K562 (cell line): ENCODE measurements at regions not wholly inside any gene's neighbourhood (a gene's known extent, or its start where the extent isn't known, plus 50 kb on each side); places are given as distances from the start of the nearest gene placed in this dataset.

ENCODE experiments used
- ATAC-seq: fragments of 200-7000 bp; cut with Tn5 transposase; 3 replicates; pipeline ENCODE4 v1.9.1; 2020; ENCODE audit warnings: moderate library complexity
- BruUV-seq: library from RNA; stranded (reverse); fragments of 400-500 nt; replicated peaks from 2 replicates; lab custom pipeline; 2021; lab: Mats Ljungman, UMichigan
- CTCF ChIA-PET: fragments of 300-600 bp; formaldehyde crosslinking; extraction: SDS; loops from one replicate; lab custom pipeline; 2021; ENCODE audit warnings: low intra/inter-chr PET ratio; lab: Yijun Ruan, JAX
- POLR2A ChIA-PET: fragments of 300-600, 350-650 bp; sonication (Branson Sonifier 250); formaldehyde crosslinking; extraction: SDS; loops from one replicate; lab custom pipeline; 2021; ENCODE audit warnings: antibody characterized with exemption, inconsistent platforms; lab: Yijun Ruan, JAX
- DNase-seq, 4 experiments: peaks; one replicate each; pipeline versions ENCODE4 v3.0.0 to v3.0.0-alpha.2; 2011 to 2018; ENCODE audit warnings: low spot score in 3 of 4, mixed read lengths in 3 of 4; ENCODE audit errors: extremely low read depth in 1 of 4
- FAIRE-seq: peaks from 2 replicates; lab custom pipeline; 2011; peaks lifted over from hg19 to GRCh38; lab: Jason Lieb, UNC
- H2AFZ ChIP-seq: 2 replicates; pipeline ENCODE4 v1.6.0; 2011; ENCODE audit warnings: low read depth, low read length, control low read depth, inconsistent platforms
- H3K27ac ChIP-seq: fragments of 200-600 bp; 3 replicates; pipeline ENCODE4 v1.8.0; 2011; ENCODE audit warnings: low read depth, mild to moderate bottlenecking, control low read depth, inconsistent platforms, low read length, moderate library complexity, mixed read lengths; ENCODE audit errors: extremely low read depth
- H3K27me3 ChIP-seq, 2 experiments: fragments of 300-600 bp in 1 of 2; 2 replicates in 1 of 2; 3 replicates in 1 of 2; pipeline versions ENCODE4 v1.6.0 to v1.8.0; 2011; ENCODE audit warnings: inconsistent platforms in 2 of 2, low read length in 2 of 2, mild to moderate bottlenecking in 1 of 2, mixed read lengths in 1 of 2, moderate library complexity in 1 of 2; ENCODE audit not compliant: control insufficient read depth in 2 of 2, insufficient read depth in 2 of 2
- H3K36me3 ChIP-seq: fragments of 300-600 bp; 3 replicates; pipeline ENCODE4 v1.8.0; 2011; ENCODE audit warnings: mild to moderate bottlenecking, low read length, inconsistent platforms; ENCODE audit not compliant: control insufficient read depth, insufficient read depth
- H3K4me1 ChIP-seq, 2 experiments: fragments of 200-600 bp in 1 of 2; replicated peaks in 1 of 2; 2 replicates in 1 of 2; 3 replicates in 1 of 2; pipeline versions ENCODE4 v1.5.1 to v1.8.0; 2011; ENCODE audit warnings: inconsistent platforms in 2 of 2, low read length in 2 of 2, mild to moderate bottlenecking in 1 of 2, mixed read lengths in 1 of 2, moderate library complexity in 1 of 2; ENCODE audit not compliant: control insufficient read depth in 2 of 2, insufficient read depth in 2 of 2
- H3K4me2 ChIP-seq: 2 replicates; pipeline ENCODE4 v1.6.1; 2011; ENCODE audit warnings: low read length, control low read depth, inconsistent platforms, mixed read lengths; ENCODE audit not compliant: insufficient read depth
- H3K4me3 ChIP-seq: fragments of 200-600 bp; sonication (generic), shearing (Covaris generic); 2 replicates; pipeline ENCODE4 v1.5.1; 2016; ENCODE audit warnings: control low read depth, inconsistent platforms
- H3K79me2 ChIP-seq: fragments of 200-600 bp; 3 replicates; pipeline ENCODE4 v1.8.0; 2011; ENCODE audit warnings: low read length, inconsistent platforms; ENCODE audit not compliant: control insufficient read depth, insufficient read depth
- H3K9ac ChIP-seq, 2 experiments: 2 replicates each; pipeline versions ENCODE4 v1.6.0 to v1.6.1; 2011; ENCODE audit warnings: low read depth in 2 of 2, low read length in 2 of 2, control low read depth in 1 of 2, inconsistent platforms in 1 of 2, mild to moderate bottlenecking in 1 of 2, mixed read lengths in 1 of 2; ENCODE audit not compliant: insufficient read depth in 1 of 2
- H3K9me1 ChIP-seq: one replicate; pipeline ENCODE4 v1.6.0; 2011; ENCODE audit warnings: inconsistent platforms, mild to moderate bottlenecking, low read length, moderate library complexity; ENCODE audit not compliant: control insufficient read depth, insufficient read depth
- H3K9me3 ChIP-seq: replicated peaks from 2 replicates; pipeline ENCODE4 v1.5.1; 2011; ENCODE audit warnings: low read depth, low read length, inconsistent platforms; ENCODE audit not compliant: control insufficient read depth, insufficient read depth
- H4K20me1 ChIP-seq: replicated peaks from 2 replicates; pipeline ENCODE4 v1.6.1; 2011; ENCODE audit warnings: low read length, inconsistent platforms, mixed read lengths; ENCODE audit not compliant: control insufficient read depth, insufficient read depth
- BDP1 ChIP-seq: IDR thresholded peaks from 3 replicates; pipeline ENCODE4 v1.6.1; 2011; ENCODE audit not compliant: insufficient read length, insufficient read depth
- GATA2 ChIP-seq: sonication (generic); formaldehyde crosslinking; IDR thresholded peaks from 2 replicates; pipeline ENCODE4 v1.4.0; 2020; ENCODE audit warnings: mild to moderate bottlenecking, missing genetic modification reagents
- HCFC1 ChIP-seq: IDR thresholded peaks from 2 replicates; pipeline ENCODE4 v1.6.1; 2012; ENCODE audit warnings: low read depth, low read length, improper control_type of control experiment
- JUND ChIP-seq, 2 experiments: IDR thresholded peaks; 2 replicates in 1 of 2; 3 replicates in 1 of 2; pipeline ENCODE4 v1.6.1; 2011; ENCODE audit warnings: borderline replicate concordance in 2 of 2, low read depth in 2 of 2, low read length in 2 of 2, improper control_type of control experiment in 1 of 2, missing biosample characterization in 1 of 2, missing genetic modification characterization in 1 of 2, missing genetic modification reagents in 1 of 2
- NR2F6 ChIP-seq: fragments of 450-650 bp; formaldehyde crosslinking; IDR thresholded peaks from 2 replicates; pipeline ENCODE4 v1.4.0; 2020; ENCODE audit warnings: mild to moderate bottlenecking
- PURB ChIP-seq: sonication (generic); formaldehyde crosslinking; IDR thresholded peaks from 2 replicates; pipeline ENCODE4 v1.9.0; 2021; ENCODE audit warnings: low read depth, mild to moderate bottlenecking, missing genetic modification reagents
- RBM25 ChIP-seq: fragments of 200-400 bp; formaldehyde crosslinking; IDR thresholded peaks from 2 replicates; pipeline ENCODE4 v1.6.1; 2018; ENCODE audit warnings: low read length, low read depth, moderate library complexity; ENCODE audit not compliant: severe bottlenecking
- TAL1 ChIP-seq: fragments of 450-650 bp; IDR thresholded peaks from 2 replicates; pipeline ENCODE4 v1.6.1; 2016; ENCODE audit warnings: mild to moderate bottlenecking
- USF1 ChIP-seq: sonication (generic); formaldehyde crosslinking; IDR thresholded peaks from 2 replicates; pipeline ENCODE4 v1.9.0; 2022; ENCODE audit warnings: mild to moderate bottlenecking, missing genetic modification reagents
- ZNF121 ChIP-seq: sonication (generic); formaldehyde crosslinking; conservative IDR thresholded peaks from 2 replicates; pipeline ENCODE4 v1.8.0; 2022; ENCODE audit warnings: missing genetic modification reagents
- WGBS: fragments of 100-300 bp; shearing (Covaris generic); methylation state at CpG from one replicate; pipeline ENCODE4 v1.1.6; 2016; ENCODE audit warnings: low coverage, mixed read lengths; ENCODE audit not compliant: insufficient coverage; ENCODE audit errors: missing lambda C conversion rate; 5-methylcytosine and 5-hydroxymethylcytosine counted together
- in situ Hi-C: fragments of 300-500 bp; cut with MboI; formaldehyde crosslinking; loops from 4 replicates; pipeline ENCODE4 v1.15.0; 2018; ENCODE audit warnings: inconsistent platforms, mixed read lengths
- intact Hi-C: fragments of 100-400 bp; cut with micrococcal nuclease; formaldehyde crosslinking; loops from 2 replicates; pipeline ENCODE4 v1.14.2; 2022
- TF ChIP-seq, protein P1 (sequence below): fragments of 250-450 bp; sonication (Bioruptor Pico); IDR thresholded peaks from 2 replicates; pipeline ENCODE4 v1.5.0; 2020; ENCODE audit warnings: mild to moderate bottlenecking, borderline replicate concordance

GRCh38 chr7:12862146-12862545 lies 174.7 kb downstream of the ARL4A start:
- 41% methylated on average over 4 of the region's 4 CpGs for WGBS
- in situ Hi-C loops, result no loop called here
- H3K36me3 ChIP-seq, result no peaks in the 10 kb centered on the region
- H4K20me1 ChIP-seq, result no peaks in the 10 kb centered on the region
- TF ChIP-seq BDP1 (no peak), RBM25 (peak; percentile 51), ZNF121 (CRISPR knock-in tag) (peak; percentile 89)
- no peak overlapping the region for H3K4me2 ChIP-seq
- no peaks in the 10 kb centered on the region for H3K9me1 ChIP-seq
- peaks cover 0 to 7% of the 10 kb centered on the region in 2 experiments; a peak in 2 of 5 replicates for H3K4me1 ChIP-seq
- H2AFZ ChIP-seq, result no peak overlapping the region
- no peak overlapping the region for H3K27ac ChIP-seq
- no peak overlapping the region for H3K9ac ChIP-seq
- DNase-seq, result no peak
- no peaks in the 10 kb centered on the region for H3K79me2 ChIP-seq
- POLR2A ChIA-PET, result no interaction called here
- no peak overlapping the region for H3K4me3 ChIP-seq
- intact Hi-C loops, result no loop called here
- CTCF ChIA-PET, result no interaction called here
- ATAC-seq, result no peak
- FAIRE-seq, result no peak
- no peaks in the 10 kb centered on the region for H3K27me3 ChIP-seq
- BruUV-seq, result no TSS peak
- H3K9me3 ChIP-seq, result no peaks in the 10 kb centered on the region

DNA sequence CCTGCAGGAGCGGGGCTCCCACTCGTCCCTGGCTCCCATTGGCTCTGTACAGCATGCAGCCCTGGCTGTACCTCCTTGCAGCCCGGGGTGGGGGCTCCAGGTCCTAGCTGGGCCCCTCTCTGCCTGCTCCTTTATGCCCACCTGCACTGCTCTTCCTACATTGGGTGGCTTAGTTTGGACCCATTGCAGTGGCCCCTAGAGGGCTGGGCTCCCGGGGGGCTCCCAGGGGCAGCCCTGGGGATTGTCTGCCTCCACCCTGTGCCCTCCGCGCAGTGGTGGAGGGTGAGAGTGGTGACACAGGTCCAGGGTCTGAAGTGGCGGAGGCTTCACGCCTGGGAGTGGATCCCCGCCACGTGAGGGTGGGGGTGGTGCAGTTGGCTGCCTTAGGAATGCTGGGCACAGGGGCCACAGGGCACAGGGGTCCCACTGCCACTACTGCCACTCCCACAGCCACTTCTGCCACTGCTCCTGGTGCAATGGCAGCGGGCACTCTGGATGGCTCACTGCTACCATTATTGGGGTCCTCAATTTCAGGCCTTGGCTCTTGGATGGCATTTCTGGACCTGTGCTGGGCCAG lies 177.1 kb downstream of the ARL4A start:
- no peaks in the 10 kb centered on the region for H3K36me3 ChIP-seq
- H3K27me3 ChIP-seq, result no peaks in the 10 kb centered on the region
- no peak overlapping the region for H3K4me3 ChIP-seq
- no peaks in the 10 kb centered on the region for H3K79me2 ChIP-seq
- 75% methylated on average over 8 of the region's 11 CpGs for WGBS
- no TSS peak for BruUV-seq
- no peak overlapping the region for H3K4me2 ChIP-seq
- no peaks in the 10 kb centered on the region for H3K9me3 ChIP-seq
- intact Hi-C loops (no loop called here), in situ Hi-C loops (no loop called here)
- H3K9ac ChIP-seq, result no peak overlapping the region; a peak in 1 of 4 replicates
- peaks cover 0 to 7% of the 10 kb centered on the region in 2 experiments; a peak in 2 of 5 replicates for H3K4me1 ChIP-seq
- no peak overlapping the region for H2AFZ ChIP-seq
- ChIA-PET CTCF (no interaction called here), POLR2A (no interaction called here)
- no peaks in the 10 kb centered on the region for H4K20me1 ChIP-seq
- ATAC-seq (no peak), FAIRE-seq (no peak), DNase-seq (no peak)
- no peaks in the 10 kb centered on the region for H3K9me1 ChIP-seq
- H3K27ac ChIP-seq, result no peak overlapping the region
- TF ChIP-seq USF1 (CRISPR knock-in tag) (no peak), HCFC1 (no peak), GATA2 (no peak), NR2F6 (CRISPR knock-in tag) (no peak), TAL1 (no peak), PURB (CRISPR knock-in tag) (no peak), JUND (IDR thresholded peaks at IDR 0.05; ENCODE audit: borderline replicate concordance, low read depth, low read length) (no peak), JUND (tag; IDR thresholded peaks at IDR 0.05; ENCODE audit: borderline replicate concordance, low read depth, low read length) (no peak)
- TF ChIP-seq, protein P1, sequence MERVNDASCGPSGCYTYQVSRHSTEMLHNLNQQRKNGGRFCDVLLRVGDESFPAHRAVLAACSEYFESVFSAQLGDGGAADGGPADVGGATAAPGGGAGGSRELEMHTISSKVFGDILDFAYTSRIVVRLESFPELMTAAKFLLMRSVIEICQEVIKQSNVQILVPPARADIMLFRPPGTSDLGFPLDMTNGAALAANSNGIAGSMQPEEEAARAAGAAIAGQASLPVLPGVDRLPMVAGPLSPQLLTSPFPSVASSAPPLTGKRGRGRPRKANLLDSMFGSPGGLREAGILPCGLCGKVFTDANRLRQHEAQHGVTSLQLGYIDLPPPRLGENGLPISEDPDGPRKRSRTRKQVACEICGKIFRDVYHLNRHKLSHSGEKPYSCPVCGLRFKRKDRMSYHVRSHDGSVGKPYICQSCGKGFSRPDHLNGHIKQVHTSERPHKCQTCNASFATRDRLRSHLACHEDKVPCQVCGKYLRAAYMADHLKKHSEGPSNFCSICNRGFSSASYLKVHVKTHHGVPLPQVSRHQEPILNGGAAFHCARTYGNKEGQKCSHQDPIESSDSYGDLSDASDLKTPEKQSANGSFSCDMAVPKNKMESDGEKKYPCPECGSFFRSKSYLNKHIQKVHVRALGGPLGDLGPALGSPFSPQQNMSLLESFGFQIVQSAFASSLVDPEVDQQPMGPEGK (CRISPR knock-in tag), result no peak
